AG10803 (cell line): ENCODE measurements at regions not wholly inside any gene's neighbourhood (a gene's known extent, or its start where the extent isn't known, plus 50 kb on each side); places are given as distances from the start of the nearest gene placed in this dataset.
"Not testable (repeated sequence)": the region's sequence is repeated elsewhere in the genome, so short reads cannot be mapped to it uniquely, and the experiment has no call there.

ENCODE experiments used
- DNase-seq: peaks from one replicate; pipeline ENCODE4 v3.0.0; 2010; ENCODE audit warnings: low read depth
- H3K4me3 ChIP-seq: 2 replicates; pipeline ENCODE4 v1.5.1; 2011; ENCODE audit warnings: mild to moderate bottlenecking, low read length, control low read depth
- CTCF ChIP-seq: conservative IDR thresholded peaks from 2 replicates; pipeline ENCODE4 v1.5.1; 2011; ENCODE audit warnings: mild to moderate bottlenecking, low read length, control low read depth, inconsistent platforms

- TF ChIP-seq CTCF = no peak
- no peak for DNase-seq
- H3K4me3 ChIP-seq = no peak overlapping the region
Observed at GRCh38 chrX:115960440-115961084, 210.0 kb upstream of the AGTR2 start.

GRCh38 chrX:115966920-115967319, 203.6 kb upstream of the AGTR2 start:
- TF ChIP-seq CTCF = no peak
- H3K4me3 ChIP-seq = no peak overlapping the region

GRCh38 chrX:115968436-115969252, 201.9 kb upstream of the AGTR2 start:
- TF ChIP-seq CTCF = no peak
- DNase-seq = no peak
- H3K4me3 ChIP-seq = peak overlapping the region; percentile 34

More at GRCh38 chrX:115966920-115967319, 203.6 kb upstream of the AGTR2 start:
- DNase-seq = no peak

GRCh38 chrX:115970718-115971117, 199.8 kb upstream of the AGTR2 start:
- H3K4me3 ChIP-seq = no peak overlapping the region
- DNase-seq = no peak
- TF ChIP-seq CTCF = no peak

GRCh38 chrX:115972717-115973116, 197.8 kb upstream of the AGTR2 start:
- DNase-seq = no peak
- no peak overlapping the region for H3K4me3 ChIP-seq
- no peak for TF ChIP-seq CTCF

GRCh38 chrX:115978068-115978467, 192.5 kb upstream of the AGTR2 start:
- DNase-seq = no peak
- H3K4me3 ChIP-seq = no peak overlapping the region
- TF ChIP-seq CTCF = no peak

GRCh38 chrX:115983148-115983547, 187.4 kb upstream of the AGTR2 start:
- DNase-seq, H3K4me3 ChIP-seq: not testable (repeated sequence)

- H3K4me3 ChIP-seq, DNase-seq: not testable (repeated sequence)
Observed at GRCh38 chrX:115987464-115987863, 183.1 kb upstream of the AGTR2 start.
